Cardiac muscle cell (in vitro differentiated cells and primary cell): ENCODE measurements at regions not wholly inside any gene's neighbourhood (a gene's known extent, or its start where the extent isn't known, plus 50 kb on each side); places are given as distances from the start of the nearest gene placed in this dataset.

Source experiments
- DNase-seq, 2 donors: peaks; one replicate each; pipeline versions ENCODE4 v3.0.0 to v3.0.0-alpha.2; 2010 to 2017; ENCODE audit warnings: low read depth in 1 of 2, low spot score in 1 of 2
- H3K27ac ChIP-seq: fragments of 200-600 bp; sonication (generic); 2 replicates; pipeline ENCODE4 v1.5.1; 2016
- H3K27me3 ChIP-seq: fragments of 200-600 bp; sonication (generic); 2 replicates; pipeline ENCODE4 v1.6.0; 2016; ENCODE audit warnings: control low read depth
- H3K36me3 ChIP-seq: fragments of 200-600 bp; sonication (generic); 2 replicates; pipeline ENCODE4 v1.5.1; 2016; ENCODE audit warnings: control low read depth
- H3K4me1 ChIP-seq: fragments of 200-600 bp; sonication (generic); 2 replicates; pipeline ENCODE4 v1.8.1; 2017; ENCODE audit warnings: low read depth, mild to moderate bottlenecking, mixed run types
- H3K4me3 ChIP-seq: fragments of 200-600 bp; sonication (generic); 2 replicates; pipeline ENCODE4 v1.5.1; 2016; ENCODE audit warnings: mild to moderate bottlenecking
- H3K9me3 ChIP-seq: fragments of 200-600 bp; sonication (generic); 2 replicates; pipeline ENCODE4 v1.5.1; 2017; ENCODE audit warnings: low read depth, mild to moderate bottlenecking, control low read depth
- TF ChIP-seq, protein P1 (sequence below): IDR thresholded peaks from 2 replicates; pipeline ENCODE4 v1.5.1; 2012; ENCODE audit warnings: low read depth, mild to moderate bottlenecking, low read length

DNA sequence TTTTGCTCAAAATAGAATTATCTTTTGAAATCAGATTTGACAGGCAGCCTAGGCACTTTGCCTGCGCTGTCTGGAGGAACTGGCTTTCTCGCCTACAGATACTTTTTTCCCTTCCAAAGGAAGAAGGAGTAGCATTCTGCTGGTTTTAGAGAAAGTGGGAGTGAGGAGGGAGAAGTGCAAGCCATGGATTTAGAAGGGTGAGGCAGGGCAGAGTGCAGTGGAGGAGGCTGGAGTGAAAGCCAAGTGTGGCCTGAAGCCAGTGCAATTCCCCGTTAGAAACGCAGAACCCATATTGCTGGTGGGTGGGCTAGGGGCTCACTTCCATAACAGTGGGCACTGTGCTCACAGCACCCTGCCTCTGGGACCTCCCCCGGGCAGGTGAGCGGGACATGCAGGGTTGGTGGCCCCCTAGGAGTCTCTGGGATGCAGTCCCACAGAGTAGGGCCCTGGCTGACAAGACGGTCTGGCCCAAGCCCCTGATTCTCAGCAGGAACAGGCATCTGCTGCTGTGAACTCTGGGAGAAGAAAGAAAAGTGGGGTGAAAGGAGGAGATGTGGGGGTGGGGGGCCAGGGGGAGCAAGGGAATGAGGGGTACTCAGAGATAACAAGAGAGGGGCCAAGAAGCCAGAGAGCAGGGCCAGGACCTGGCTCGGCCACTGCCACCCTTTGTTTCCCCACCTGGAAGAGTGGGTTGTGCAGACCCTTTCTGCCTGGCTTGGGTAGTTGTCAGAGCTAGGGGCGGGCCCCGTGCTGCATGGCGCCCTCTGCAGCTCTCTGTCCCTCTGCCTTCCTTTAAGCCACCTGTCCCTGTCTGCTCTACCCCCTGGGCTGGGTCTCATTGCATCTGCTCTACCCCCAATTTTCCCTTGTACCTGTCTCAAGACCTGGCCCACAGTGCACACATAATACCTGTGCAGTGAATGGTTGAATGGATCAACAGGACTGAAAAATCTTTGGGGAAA, 273.5 kb upstream of the HS6ST1 start:
- H3K4me3 ChIP-seq, result no peak overlapping the region

DNA sequence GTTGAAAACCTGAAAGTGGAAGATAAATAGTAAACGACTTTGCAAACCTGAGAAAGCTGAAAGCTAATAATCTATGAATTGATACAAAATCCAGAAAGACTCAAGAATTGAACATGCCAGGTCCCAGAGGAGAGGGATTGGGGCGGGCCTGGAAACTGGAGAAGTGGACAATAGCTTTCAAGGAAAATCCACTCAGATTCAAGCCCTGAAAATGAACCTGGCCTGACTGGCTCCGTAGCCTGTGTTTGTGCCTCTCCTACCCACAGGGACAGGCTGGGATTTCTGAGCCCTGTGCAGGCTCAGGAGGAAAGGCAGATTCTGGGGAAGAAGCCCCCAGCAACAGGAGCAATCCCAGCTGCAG, 274.8 kb upstream of the HS6ST1 start:
- H3K4me3 ChIP-seq, result no peak overlapping the region
- peaks cover 4% of the 10 kb centered on the region for H3K4me1 ChIP-seq
- H3K36me3 ChIP-seq, result no peaks in the 10 kb centered on the region
- no peaks in the 10 kb centered on the region for H3K9me3 ChIP-seq
- peaks cover 44% of the 10 kb centered on the region for H3K27me3 ChIP-seq
- TF ChIP-seq, protein P1, sequence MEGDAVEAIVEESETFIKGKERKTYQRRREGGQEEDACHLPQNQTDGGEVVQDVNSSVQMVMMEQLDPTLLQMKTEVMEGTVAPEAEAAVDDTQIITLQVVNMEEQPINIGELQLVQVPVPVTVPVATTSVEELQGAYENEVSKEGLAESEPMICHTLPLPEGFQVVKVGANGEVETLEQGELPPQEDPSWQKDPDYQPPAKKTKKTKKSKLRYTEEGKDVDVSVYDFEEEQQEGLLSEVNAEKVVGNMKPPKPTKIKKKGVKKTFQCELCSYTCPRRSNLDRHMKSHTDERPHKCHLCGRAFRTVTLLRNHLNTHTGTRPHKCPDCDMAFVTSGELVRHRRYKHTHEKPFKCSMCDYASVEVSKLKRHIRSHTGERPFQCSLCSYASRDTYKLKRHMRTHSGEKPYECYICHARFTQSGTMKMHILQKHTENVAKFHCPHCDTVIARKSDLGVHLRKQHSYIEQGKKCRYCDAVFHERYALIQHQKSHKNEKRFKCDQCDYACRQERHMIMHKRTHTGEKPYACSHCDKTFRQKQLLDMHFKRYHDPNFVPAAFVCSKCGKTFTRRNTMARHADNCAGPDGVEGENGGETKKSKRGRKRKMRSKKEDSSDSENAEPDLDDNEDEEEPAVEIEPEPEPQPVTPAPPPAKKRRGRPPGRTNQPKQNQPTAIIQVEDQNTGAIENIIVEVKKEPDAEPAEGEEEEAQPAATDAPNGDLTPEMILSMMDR, result no peak
- peak overlapping the region; percentile 40 for H3K27ac ChIP-seq
- no peak for DNase-seq

More for the DNA sequence above, 273.5 kb upstream of the HS6ST1 start:
- H3K36me3 ChIP-seq, result no peaks in the 10 kb centered on the region
- H3K27me3 ChIP-seq, result peaks cover 43% of the 10 kb centered on the region
- TF ChIP-seq, protein P1, result no peak
- H3K9me3 ChIP-seq, result no peaks in the 10 kb centered on the region
- no peak overlapping the region for H3K27ac ChIP-seq
- DNase-seq, result peak; percentile 16 to 23
- peaks cover 4% of the 10 kb centered on the region for H3K4me1 ChIP-seq

DNA sequence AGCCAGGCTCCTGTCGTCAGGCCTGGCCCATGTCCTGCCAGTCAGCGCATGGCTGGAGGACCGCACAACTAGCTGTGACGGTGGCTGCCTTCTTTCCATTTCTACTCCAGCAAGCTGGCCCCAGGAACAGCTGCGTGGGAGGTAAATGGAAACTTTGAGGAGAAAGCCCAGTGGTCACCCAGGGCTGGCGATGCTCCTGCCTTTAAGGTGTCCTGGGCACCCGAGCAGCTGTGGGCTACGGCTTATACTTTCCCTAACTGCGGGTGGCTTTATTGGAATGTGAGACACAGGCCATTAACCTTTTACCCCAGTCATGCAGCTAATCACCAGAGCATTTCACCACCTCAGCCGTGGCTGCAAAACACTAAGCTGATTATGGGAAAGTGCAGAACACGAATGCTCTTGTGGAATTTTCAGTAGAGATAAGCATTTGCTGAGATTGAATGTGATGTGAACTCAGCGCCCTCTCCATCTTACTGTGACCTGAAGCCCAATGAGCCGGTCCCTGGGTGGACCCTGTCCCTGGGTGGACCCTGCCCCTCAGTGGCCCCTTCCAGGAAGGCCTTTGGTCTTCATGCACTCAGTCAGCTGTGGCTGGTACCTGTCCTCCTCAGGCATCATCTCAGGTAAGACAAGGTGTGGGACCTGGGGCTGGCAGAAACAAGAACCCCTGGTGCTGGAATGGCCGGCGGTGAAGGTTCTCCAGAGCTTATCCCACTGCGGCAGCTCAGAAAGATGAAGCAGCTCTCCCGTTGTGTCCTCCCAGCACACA, 275.4 kb upstream of the HS6ST1 start:
- Histone ChIP-seq H3K9me3 (no peaks in the 10 kb centered on the region), H3K27me3 (peaks cover 44% of the 10 kb centered on the region), H3K4me3 (no peak overlapping the region), H3K4me1 (peaks cover 4% of the 10 kb centered on the region), H3K36me3 (no peaks in the 10 kb centered on the region), H3K27ac (peak overlapping the region; percentile 40)
- DNase-seq, result peak; percentile 77 to 83
- TF ChIP-seq, protein P1, result no peak

DNA sequence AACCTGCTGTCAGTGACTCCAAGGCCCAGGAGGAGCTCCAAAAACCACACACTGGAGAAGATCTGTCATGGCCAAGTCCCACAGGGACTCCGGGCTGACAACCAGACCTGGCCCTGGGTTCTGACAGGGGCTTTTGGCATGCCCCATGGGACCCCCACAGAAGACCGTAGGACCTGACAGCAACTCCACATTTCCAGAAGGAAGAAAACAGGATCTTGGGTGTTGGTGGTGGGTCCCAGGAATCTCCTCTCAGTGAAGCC, 275.9 kb upstream of the HS6ST1 start:
- Histone ChIP-seq H3K27ac (no peak overlapping the region), H3K4me1 (peaks cover 4% of the 10 kb centered on the region), H3K27me3 (peaks cover 44% of the 10 kb centered on the region), H3K36me3 (no peaks in the 10 kb centered on the region), H3K4me3 (no peak overlapping the region), H3K9me3 (no peaks in the 10 kb centered on the region)
- no peak for DNase-seq
- TF ChIP-seq, protein P1, result no peak

DNA sequence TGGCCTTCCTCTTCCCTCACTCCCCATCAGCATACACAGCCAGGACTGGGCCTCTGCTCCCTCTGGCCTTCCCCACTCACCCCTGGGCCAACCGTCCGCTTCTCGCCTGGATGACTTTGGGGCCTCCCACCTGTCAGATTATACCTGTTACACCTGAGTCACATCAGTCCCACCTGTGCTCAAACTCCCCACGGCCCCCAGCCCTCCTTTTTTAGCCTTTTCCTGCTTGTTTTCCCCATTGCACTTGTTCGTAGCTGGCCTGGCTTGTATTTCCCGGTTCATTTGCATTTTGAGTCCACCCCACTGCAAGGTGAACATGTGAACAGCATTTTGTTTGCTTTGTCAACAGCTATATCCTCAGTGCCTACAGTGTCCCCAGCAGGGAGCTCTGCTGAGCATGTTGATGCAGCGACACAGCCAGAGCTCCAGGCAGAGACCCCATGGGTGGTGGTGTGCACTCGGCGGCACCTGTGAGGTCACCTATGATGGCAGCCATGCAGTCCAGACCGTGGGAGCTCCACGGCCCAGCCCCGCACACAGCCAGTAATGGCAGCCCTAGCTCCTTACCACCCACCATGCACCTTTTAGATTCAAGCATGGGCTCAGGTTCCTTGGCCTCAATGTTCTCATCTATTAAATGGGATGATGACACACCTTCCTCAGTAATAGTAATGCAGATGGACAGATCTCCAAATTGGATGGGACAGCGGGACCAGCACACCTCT, 276.4 kb upstream of the HS6ST1 start:
- Histone ChIP-seq H3K36me3 (no peaks in the 10 kb centered on the region), H3K4me1 (peaks cover 4% of the 10 kb centered on the region), H3K27ac (no peak overlapping the region), H3K27me3 (peaks cover 40% of the 10 kb centered on the region), H3K9me3 (no peaks in the 10 kb centered on the region), H3K4me3 (no peak overlapping the region)
- no peak for DNase-seq
- TF ChIP-seq, protein P1, result peak; percentile 1
